GM12864 (cell line): ENCODE measurements at regions not wholly inside any gene's neighbourhood (a gene's known extent, or its start where the extent isn't known, plus 50 kb on each side); places are given as distances from the start of the nearest gene placed in this dataset.

Experiments
- DNase-seq: peaks from one replicate; pipeline ENCODE4 v3.0.0-alpha.2; 2011; ENCODE audit warnings: low read depth
- H3K4me3 ChIP-seq: 2 replicates; pipeline ENCODE4 v1.5.1; 2011; ENCODE audit warnings: mild to moderate bottlenecking, low read depth, low read length, control low read depth
- TF ChIP-seq, protein P1 (sequence below): IDR thresholded peaks from 2 replicates; pipeline ENCODE4 v1.5.1; 2011; ENCODE audit warnings: low read depth, mild to moderate bottlenecking, moderate library complexity, low read length, control low read depth, inconsistent platforms; ENCODE audit errors: missing control alignments

GRCh38 chr10:125343983-125344382, 183.6 kb upstream of the CTBP2 start:
- TF ChIP-seq, protein P1, sequence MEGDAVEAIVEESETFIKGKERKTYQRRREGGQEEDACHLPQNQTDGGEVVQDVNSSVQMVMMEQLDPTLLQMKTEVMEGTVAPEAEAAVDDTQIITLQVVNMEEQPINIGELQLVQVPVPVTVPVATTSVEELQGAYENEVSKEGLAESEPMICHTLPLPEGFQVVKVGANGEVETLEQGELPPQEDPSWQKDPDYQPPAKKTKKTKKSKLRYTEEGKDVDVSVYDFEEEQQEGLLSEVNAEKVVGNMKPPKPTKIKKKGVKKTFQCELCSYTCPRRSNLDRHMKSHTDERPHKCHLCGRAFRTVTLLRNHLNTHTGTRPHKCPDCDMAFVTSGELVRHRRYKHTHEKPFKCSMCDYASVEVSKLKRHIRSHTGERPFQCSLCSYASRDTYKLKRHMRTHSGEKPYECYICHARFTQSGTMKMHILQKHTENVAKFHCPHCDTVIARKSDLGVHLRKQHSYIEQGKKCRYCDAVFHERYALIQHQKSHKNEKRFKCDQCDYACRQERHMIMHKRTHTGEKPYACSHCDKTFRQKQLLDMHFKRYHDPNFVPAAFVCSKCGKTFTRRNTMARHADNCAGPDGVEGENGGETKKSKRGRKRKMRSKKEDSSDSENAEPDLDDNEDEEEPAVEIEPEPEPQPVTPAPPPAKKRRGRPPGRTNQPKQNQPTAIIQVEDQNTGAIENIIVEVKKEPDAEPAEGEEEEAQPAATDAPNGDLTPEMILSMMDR: no peak
- DNase-seq: no peak
- no peak overlapping the region for H3K4me3 ChIP-seq

DNA sequence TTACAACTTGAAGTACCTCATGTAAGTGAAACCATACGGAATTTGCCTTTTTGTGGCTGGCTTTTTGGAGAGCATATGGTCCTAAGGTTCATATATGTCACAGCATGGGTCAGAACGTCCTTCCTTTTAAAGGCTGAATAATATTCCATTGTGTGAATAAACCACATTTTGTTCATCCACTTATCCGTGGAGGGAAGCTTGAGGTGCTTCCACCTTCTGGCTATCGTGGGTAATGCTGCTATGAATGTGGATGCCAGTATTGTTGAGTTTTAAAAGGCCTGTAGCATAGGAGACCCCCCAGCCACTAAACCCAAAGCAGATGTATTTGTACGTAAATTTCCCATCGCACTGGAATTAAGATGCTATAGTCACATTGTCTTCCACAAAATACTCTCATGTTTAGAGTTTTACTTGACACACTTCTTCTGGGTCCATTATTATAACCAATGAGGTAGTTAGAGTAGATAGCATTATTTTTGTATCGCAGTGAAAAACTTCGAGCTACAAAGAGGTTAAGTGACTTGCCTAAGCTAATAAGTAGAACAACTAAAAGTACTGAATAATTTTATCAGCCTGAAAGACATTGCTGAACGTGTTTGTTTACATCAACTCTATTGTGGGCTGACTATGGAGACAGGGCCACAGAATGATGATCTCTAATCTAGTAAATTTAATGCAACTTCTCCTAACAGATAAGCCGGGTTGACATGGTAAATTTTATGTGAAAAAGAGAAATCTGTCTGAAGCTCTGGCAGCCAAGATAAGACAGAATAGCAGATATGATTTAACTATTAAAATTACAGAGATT, 183.0 kb upstream of the CTBP2 start:
- TF ChIP-seq, protein P1: peak; percentile 69
- DNase-seq: no peak
- no peak overlapping the region for H3K4me3 ChIP-seq

DNA sequence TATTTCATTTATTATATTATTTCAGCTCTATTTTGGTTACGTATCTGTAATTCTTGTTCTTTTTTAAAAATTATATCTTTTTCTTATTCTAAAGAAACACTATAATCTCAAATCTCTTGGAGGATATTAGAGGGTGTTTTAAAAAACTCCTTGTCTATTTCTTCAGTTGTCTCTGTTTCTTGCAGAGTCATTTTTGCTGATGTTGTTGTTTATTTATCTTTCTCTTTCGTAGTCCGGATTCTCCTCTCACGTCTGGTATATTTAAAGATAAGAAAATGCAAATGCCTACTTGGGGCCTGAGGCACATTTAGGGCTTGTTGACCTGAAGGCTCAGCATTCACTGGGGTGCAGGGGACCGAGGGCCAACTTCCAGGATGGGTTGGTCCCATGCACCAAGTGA, 181.2 kb upstream of the CTBP2 start:
- H3K4me3 ChIP-seq: no peak overlapping the region
- DNase-seq: no peak
- TF ChIP-seq, protein P1: no peak

DNA sequence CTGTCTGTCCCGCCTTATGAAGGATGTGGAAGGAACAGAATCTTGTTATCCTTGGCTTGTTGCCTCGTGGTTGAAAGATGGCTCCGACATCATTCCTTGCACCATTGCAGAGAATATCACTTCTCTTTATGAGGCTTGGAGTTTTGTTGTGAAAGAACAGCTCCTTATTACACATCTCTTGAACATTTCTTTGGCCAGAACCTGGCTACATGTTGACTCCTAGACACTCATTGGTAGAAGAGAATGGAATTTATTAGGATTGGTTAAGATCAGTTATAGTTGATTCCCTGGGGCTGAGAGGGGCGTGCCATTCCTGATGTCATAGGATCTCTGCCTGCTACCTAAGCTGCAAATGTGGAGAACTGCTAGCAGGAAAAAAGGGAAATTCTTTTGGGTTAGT, 180.5 kb upstream of the CTBP2 start:
- DNase-seq: no peak
- TF ChIP-seq, protein P1: no peak
- H3K4me3 ChIP-seq: no peak overlapping the region

- no peak for DNase-seq
- TF ChIP-seq, protein P1: no peak
Measured at GRCh38 chr10:125337510-125337909, 177.1 kb upstream of the CTBP2 start.

DNA sequence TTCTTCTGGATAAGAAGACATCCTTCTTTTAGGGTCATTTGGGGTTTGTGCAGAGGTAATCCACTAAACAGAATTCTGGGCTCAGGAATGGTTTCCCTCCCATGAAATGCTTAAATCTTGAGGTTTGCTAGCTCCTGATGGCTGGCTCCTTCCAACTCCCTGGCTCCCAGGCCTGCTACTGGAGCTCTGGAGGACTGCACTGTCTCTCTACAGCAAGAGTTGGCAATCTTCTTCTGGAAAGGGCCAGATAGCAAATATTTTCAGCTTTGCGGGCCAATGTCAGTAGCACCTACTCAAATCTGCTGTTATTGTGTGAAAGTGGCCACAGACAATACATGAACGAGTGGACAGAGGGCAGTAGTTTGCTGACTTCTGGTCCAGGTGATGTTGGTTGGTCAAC, 174.2 kb upstream of the CTBP2 start:
- DNase-seq: no peak
- TF ChIP-seq, protein P1: no peak
- H3K4me3 ChIP-seq: no peak overlapping the region

More at GRCh38 chr10:125337510-125337909, 177.1 kb upstream of the CTBP2 start:
- H3K4me3 ChIP-seq: no peak overlapping the region

GRCh38 chr10:125333769-125334168, 173.4 kb upstream of the CTBP2 start:
- TF ChIP-seq, protein P1: no peak
- H3K4me3 ChIP-seq: no peak overlapping the region
- no peak for DNase-seq
